GM12878 (cell line): ENCODE measurements at regions not wholly inside any gene's neighbourhood (a gene's known extent, or its start where the extent isn't known, plus 50 kb on each side); places are given as distances from the start of the nearest gene placed in this dataset.

Experiments used
- ATAC-seq: fragments of 200-7000 bp; cut with Tn5 transposase; 3 replicates; pipeline ENCODE4 v1.9.1; 2020; ENCODE audit warnings: mild to moderate bottlenecking, moderate library complexity
- BruUV-seq: library from RNA; stranded (reverse); fragments of 400-500 nt; replicated peaks from 2 replicates; lab custom pipeline; 2021; lab: Mats Ljungman, UMichigan
- CTCF ChIA-PET: fragments of 300-600 bp; sonication (Branson Sonifier 250); formaldehyde crosslinking; extraction: SDS; loops from one replicate; lab custom pipeline; 2021; ENCODE audit warnings: inconsistent platforms; lab: Yijun Ruan, JAX
- POLR2A ChIA-PET: fragments of 350-600 bp; formaldehyde crosslinking; extraction: SDS; loops from one replicate; lab custom pipeline; 2021; ENCODE audit warnings: inconsistent platforms; lab: Charles Lee
- RAD21 ChIA-PET: fragments of 300-600 bp; sonication (Branson Sonifier 250); formaldehyde crosslinking; loops from one replicate; lab custom pipeline; 2023; ENCODE audit warnings: antibody characterized with exemption; ENCODE audit not compliant: unreplicated experiment; lab: Charles Lee
- SMC1A ChIA-PET: fragments of 300-600 bp; sonication (Branson Sonifier 250); formaldehyde crosslinking; loops from one replicate; lab custom pipeline; 2023; ENCODE audit not compliant: unreplicated experiment, uncharacterized antibody; lab: Charles Lee
- DNase-seq: peaks from one replicate; pipeline ENCODE4 v3.0.0-alpha.2; 2011; ENCODE audit warnings: low read depth, low spot score
- FAIRE-seq: peaks from 3 replicates; lab custom pipeline; 2011; peaks lifted over from hg19 to GRCh38; lab: Jason Lieb, UNC
- H2AFZ ChIP-seq: 2 replicates; pipeline ENCODE4 v1.6.0; 2011; ENCODE audit warnings: low read depth, low read length, control low read depth; ENCODE audit not compliant: control insufficient read depth
- H3K27ac ChIP-seq: 2 replicates; pipeline ENCODE4 v1.5.1; 2011; ENCODE audit warnings: control low read depth; ENCODE audit not compliant: control insufficient read depth, insufficient read depth
- H3K27me3 ChIP-seq, 2 experiments: replicated peaks in 1 of 2; 2 replicates each; pipeline versions ENCODE4 v1.6.0 to v1.6.1; 2011; ENCODE audit warnings: low read length in 1 of 2; ENCODE audit not compliant: control insufficient read depth in 2 of 2, insufficient read depth in 2 of 2
- H3K36me3 ChIP-seq, 2 experiments: 2 replicates each; pipeline ENCODE4 v1.5.1; 2011; ENCODE audit warnings: low read length in 1 of 2; ENCODE audit not compliant: control insufficient read depth in 2 of 2, insufficient read depth in 2 of 2
- H3K4me1 ChIP-seq: 2 replicates; pipeline ENCODE4 v1.6.1; 2011; ENCODE audit warnings: mild to moderate bottlenecking, low read length, moderate library complexity, mixed read lengths; ENCODE audit not compliant: control insufficient read depth, insufficient read depth
- H3K4me2 ChIP-seq: 2 replicates; pipeline ENCODE4 v1.6.0; 2011; ENCODE audit warnings: control low read depth; ENCODE audit not compliant: control insufficient read depth, insufficient read depth
- H3K4me3 ChIP-seq: fragments of 200-600 bp; sonication (generic); 2 replicates; pipeline ENCODE4 v1.5.1; 2016
- H3K79me2 ChIP-seq: 2 replicates; pipeline ENCODE4 v1.6.0; 2011; ENCODE audit warnings: low read length; ENCODE audit not compliant: control insufficient read depth, insufficient read depth
- H3K9ac ChIP-seq: 2 replicates; pipeline ENCODE4 v1.8.0; 2011; ENCODE audit warnings: low read length, control low read depth, mixed read lengths; ENCODE audit not compliant: control insufficient read depth, insufficient read depth
- H3K9me3 ChIP-seq: replicated peaks from 3 replicates; pipeline ENCODE4 v1.5.1; 2011; ENCODE audit warnings: mild to moderate bottlenecking, low read length; ENCODE audit not compliant: control insufficient read depth, insufficient read depth
- H4K20me1 ChIP-seq: 2 replicates; pipeline ENCODE4 v1.6.0; 2011; ENCODE audit not compliant: control insufficient read depth, insufficient read depth
- ATF7 ChIP-seq: fragments of 450-650 bp; IDR thresholded peaks from 2 replicates; pipeline ENCODE4 v1.6.1; 2016; ENCODE audit warnings: low read depth, mild to moderate bottlenecking
- BACH1 ChIP-seq: fragments of 450-650 bp; IDR thresholded peaks from 2 replicates; pipeline ENCODE4 v1.6.1; 2017; ENCODE audit warnings: mild to moderate bottlenecking, borderline replicate concordance
- BMI1 ChIP-seq: fragments of 450-650 bp; IDR thresholded peaks from 2 replicates; pipeline ENCODE4 v1.6.1; 2016; ENCODE audit warnings: mild to moderate bottlenecking, moderate library complexity, borderline replicate concordance
- CHD1 ChIP-seq: IDR thresholded peaks from 2 replicates; pipeline ENCODE4 v1.6.1; 2012; ENCODE audit warnings: low read depth, low read length, improper control_type of control experiment
- EED ChIP-seq: sonication (generic); IDR thresholded peaks from 2 replicates; pipeline ENCODE4 v1.6.1; 2016; ENCODE audit warnings: antibody characterized with exemption, low read depth
- ETV6 ChIP-seq, 2 experiments: fragments of 450-650 bp in 1 of 2; IDR thresholded peaks in 1 of 2; conservative IDR thresholded peaks in 1 of 2; 2 replicates each; pipeline ENCODE4 v1.6.1; 2014; ENCODE audit warnings: antibody characterized with exemption in 1 of 2, borderline replicate concordance in 1 of 2, low read depth in 1 of 2, mild to moderate bottlenecking in 1 of 2, moderate library complexity in 1 of 2
- GABPA ChIP-seq: IDR thresholded peaks from 2 replicates; pipeline ENCODE4 v1.6.1; 2014; ENCODE audit warnings: antibody characterized with exemption, low read depth, mild to moderate bottlenecking, inconsistent platforms
- MXI1 ChIP-seq: fragments of 150-350 bp; IDR thresholded peaks from 2 replicates; pipeline ENCODE4 v1.6.1; 2011; ENCODE audit warnings: low read depth, mild to moderate bottlenecking, inconsistent platforms, low read length, improper control_type of control experiment
- POU2F2 ChIP-seq: IDR thresholded peaks from 3 replicates; pipeline ENCODE4 v1.6.1; 2011; ENCODE audit warnings: low read depth, mild to moderate bottlenecking, low read length, borderline replicate concordance
- RELA ChIP-seq: fragments of 450-650 bp; IDR thresholded peaks from 2 replicates; pipeline ENCODE4 v1.8.0; 2014; ENCODE audit warnings: borderline replicate concordance; ENCODE audit not compliant: partially characterized antibody
- SMC3 ChIP-seq: IDR thresholded peaks from 2 replicates; pipeline ENCODE4 v1.6.1; 2011; ENCODE audit warnings: low read length, improper control_type of control experiment, borderline replicate concordance
- SRF ChIP-seq, 2 experiments: IDR thresholded peaks; 2 replicates each; pipeline ENCODE4 v1.6.1; 2011; ENCODE audit warnings: low read depth in 2 of 2, low read length in 2 of 2, mild to moderate bottlenecking in 1 of 2, moderate library complexity in 1 of 2
- ZNF217 ChIP-seq: fragments of 450-650 bp; IDR thresholded peaks from 2 replicates; pipeline ENCODE4 v1.6.1; 2017; ENCODE audit warnings: antibody characterized with exemption, mild to moderate bottlenecking
- ZZZ3 ChIP-seq: IDR thresholded peaks from 2 replicates; pipeline ENCODE4 v1.6.1; 2011; ENCODE audit warnings: low read depth; ENCODE audit not compliant: control insufficient read depth, insufficient read length
- WGBS: methylation state at CpG from one replicate; pipeline ENCODE4 v1.1.6; 2016; ENCODE audit warnings: low lambda C conversion rate; ENCODE audit not compliant: insufficient replicate concordance, insufficient coverage; ENCODE audit errors: missing lambda C conversion rate; 5-methylcytosine and 5-hydroxymethylcytosine counted together
- in situ Hi-C: fragments of 300-500 bp; cut with MboI; formaldehyde crosslinking; loops from 9 replicates; pipeline ENCODE4 v1.14.3; 2018; ENCODE audit warnings: mixed read lengths
- intact Hi-C: fragments of 100-400 bp; cut with micrococcal nuclease; formaldehyde crosslinking; loops from one replicate; pipeline ENCODE4 v1.14.2; 2022; ENCODE audit not compliant: unreplicated experiment
- TF ChIP-seq, protein P1 (sequence below): IDR thresholded peaks from 2 replicates; pipeline ENCODE4 v1.6.1; 2012; ENCODE audit warnings: low read depth, low read length, improper control_type of control experiment
- TF ChIP-seq, protein P2 (sequence below): fragments of 450-650 bp; IDR thresholded peaks from 2 replicates; pipeline ENCODE4 v1.6.1; 2017; ENCODE audit warnings: borderline replicate concordance
- TF ChIP-seq, protein P3 (sequence below): fragments of 450-650 bp; formaldehyde crosslinking; IDR thresholded peaks from 2 replicates; pipeline ENCODE4 v1.4.0; 2020; ENCODE audit warnings: mild to moderate bottlenecking, moderate library complexity

DNA sequence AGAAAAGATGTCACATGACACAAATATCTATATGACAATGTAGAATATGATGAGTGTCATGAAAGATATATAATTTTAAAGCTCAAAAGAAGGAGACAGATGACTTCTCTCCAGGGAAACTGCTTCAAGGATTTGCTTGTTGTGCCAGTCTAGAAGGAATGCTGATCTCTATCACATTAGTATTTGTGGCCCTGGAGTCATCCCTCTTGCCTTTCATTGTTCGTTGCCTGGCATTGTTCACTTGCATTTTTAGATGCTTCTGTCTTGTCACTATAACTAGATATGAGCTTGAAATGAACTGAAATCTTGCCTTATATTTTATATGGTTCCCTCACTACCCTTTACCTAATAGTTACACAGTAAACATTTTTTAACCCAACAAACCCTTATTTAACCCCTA, 207.5 kb downstream of the ZNF608 start (continued):
- TF ChIP-seq, protein P1, sequence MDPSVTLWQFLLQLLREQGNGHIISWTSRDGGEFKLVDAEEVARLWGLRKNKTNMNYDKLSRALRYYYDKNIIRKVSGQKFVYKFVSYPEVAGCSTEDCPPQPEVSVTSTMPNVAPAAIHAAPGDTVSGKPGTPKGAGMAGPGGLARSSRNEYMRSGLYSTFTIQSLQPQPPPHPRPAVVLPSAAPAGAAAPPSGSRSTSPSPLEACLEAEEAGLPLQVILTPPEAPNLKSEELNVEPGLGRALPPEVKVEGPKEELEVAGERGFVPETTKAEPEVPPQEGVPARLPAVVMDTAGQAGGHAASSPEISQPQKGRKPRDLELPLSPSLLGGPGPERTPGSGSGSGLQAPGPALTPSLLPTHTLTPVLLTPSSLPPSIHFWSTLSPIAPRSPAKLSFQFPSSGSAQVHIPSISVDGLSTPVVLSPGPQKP = no peak
- TF ChIP-seq MXI1 (no peak), BMI1 (no peak), SRF (IDR thresholded peaks at IDR 0.05; ENCODE audit: low read depth in 2 of 2, low read length in 2 of 2) (no peak), EED (no peak), SMC3 (no peak), ZNF217 (no peak)
- TF ChIP-seq, protein P2, sequence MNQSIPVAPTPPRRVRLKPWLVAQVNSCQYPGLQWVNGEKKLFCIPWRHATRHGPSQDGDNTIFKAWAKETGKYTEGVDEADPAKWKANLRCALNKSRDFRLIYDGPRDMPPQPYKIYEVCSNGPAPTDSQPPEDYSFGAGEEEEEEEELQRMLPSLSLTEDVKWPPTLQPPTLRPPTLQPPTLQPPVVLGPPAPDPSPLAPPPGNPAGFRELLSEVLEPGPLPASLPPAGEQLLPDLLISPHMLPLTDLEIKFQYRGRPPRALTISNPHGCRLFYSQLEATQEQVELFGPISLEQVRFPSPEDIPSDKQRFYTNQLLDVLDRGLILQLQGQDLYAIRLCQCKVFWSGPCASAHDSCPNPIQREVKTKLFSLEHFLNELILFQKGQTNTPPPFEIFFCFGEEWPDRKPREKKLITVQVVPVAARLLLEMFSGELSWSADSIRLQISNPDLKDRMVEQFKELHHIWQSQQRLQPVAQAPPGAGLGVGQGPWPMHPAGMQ = no peak
- TF ChIP-seq, all 136 proteins: peak for 0

DNA sequence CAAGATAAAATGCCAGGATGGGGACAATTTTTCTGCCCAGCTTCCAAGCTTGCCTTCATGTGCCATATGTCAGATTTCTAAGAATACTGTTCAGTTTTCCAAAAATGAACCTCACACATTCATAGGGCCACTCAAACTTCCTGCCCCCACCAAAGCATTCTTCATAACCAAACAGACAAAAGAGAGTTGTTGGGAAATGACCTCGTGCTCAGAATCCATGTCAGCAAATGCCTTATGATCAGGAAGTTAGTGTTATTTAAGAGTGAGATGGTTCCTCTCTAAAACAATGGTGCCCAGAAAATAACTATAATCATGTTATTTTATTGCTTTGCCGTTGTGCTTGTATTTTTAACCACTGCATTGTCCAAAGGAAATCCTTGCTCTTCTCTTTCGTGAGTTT, 208.2 kb downstream of the ZNF608 start:
- SMC1A ChIA-PET = interaction anchor here (1.6 kb wide), 1 partner anchor 11 kb away, joined by 5 read pairs; no protein-coding TSS in a partner anchor
- intact Hi-C loops (no loop called here), in situ Hi-C loops (no loop called here)
- H3K4me2 ChIP-seq = no peak overlapping the region
- H3K36me3 ChIP-seq = no peaks in the 10 kb centered on the region
- 0 out of 4 replicates have a peak, but pooled peaks cover 0 to 1% of the 10 kb centered on the region in 2 experiments for H3K27me3 ChIP-seq
- no TSS peak for BruUV-seq
- no peaks in the 10 kb centered on the region for H3K4me1 ChIP-seq
- no peak for DNase-seq
- no peak overlapping the region for H2AFZ ChIP-seq
- ATAC-seq = no peak
- WGBS = 9% methylated on average over 3 of the region's 3 CpGs
- H3K9me3 ChIP-seq = no peaks in the 10 kb centered on the region; the same call in 2 of the 3 replicates
- RAD21 ChIA-PET = no interaction called here
- no peak overlapping the region for H3K27ac ChIP-seq
- H4K20me1 ChIP-seq = no peaks in the 10 kb centered on the region
- no peak overlapping the region for H3K4me3 ChIP-seq
- no peaks in the 10 kb centered on the region for H3K79me2 ChIP-seq
- POLR2A ChIA-PET = no interaction called here
- FAIRE-seq = no peak
- CTCF ChIA-PET = no interaction called here
- no peak overlapping the region for H3K9ac ChIP-seq
- TF ChIP-seq, protein P3, sequence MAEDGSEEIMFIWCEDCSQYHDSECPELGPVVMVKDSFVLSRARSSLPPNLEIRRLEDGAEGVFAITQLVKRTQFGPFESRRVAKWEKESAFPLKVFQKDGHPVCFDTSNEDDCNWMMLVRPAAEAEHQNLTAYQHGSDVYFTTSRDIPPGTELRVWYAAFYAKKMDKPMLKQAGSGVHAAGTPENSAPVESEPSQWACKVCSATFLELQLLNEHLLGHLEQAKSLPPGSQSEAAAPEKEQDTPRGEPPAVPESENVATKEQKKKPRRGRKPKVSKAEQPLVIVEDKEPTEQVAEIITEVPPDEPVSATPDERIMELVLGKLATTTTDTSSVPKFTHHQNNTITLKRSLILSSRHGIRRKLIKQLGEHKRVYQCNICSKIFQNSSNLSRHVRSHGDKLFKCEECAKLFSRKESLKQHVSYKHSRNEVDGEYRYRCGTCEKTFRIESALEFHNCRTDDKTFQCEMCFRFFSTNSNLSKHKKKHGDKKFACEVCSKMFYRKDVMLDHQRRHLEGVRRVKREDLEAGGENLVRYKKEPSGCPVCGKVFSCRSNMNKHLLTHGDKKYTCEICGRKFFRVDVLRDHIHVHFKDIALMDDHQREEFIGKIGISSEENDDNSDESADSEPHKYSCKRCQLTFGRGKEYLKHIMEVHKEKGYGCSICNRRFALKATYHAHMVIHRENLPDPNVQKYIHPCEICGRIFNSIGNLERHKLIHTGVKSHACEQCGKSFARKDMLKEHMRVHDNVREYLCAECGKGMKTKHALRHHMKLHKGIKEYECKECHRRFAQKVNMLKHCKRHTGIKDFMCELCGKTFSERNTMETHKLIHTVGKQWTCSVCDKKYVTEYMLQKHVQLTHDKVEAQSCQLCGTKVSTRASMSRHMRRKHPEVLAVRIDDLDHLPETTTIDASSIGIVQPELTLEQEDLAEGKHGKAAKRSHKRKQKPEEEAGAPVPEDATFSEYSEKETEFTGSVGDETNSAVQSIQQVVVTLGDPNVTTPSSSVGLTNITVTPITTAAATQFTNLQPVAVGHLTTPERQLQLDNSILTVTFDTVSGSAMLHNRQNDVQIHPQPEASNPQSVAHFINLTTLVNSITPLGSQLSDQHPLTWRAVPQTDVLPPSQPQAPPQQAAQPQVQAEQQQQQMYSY = no peak
- TF ChIP-seq ZZZ3 (no peak), BACH1 (no peak), ETV6 (conservative IDR thresholded peaks at IDR 0.05 in 1 of 2, IDR thresholded peaks at IDR 0.05 in 1 of 2; ENCODE audit: borderline replicate concordance in 1 of 2, low read depth in 1 of 2) (no peak), GABPA (no peak), ATF7 (no peak), RELA (no peak), POU2F2 (no peak), CHD1 (no peak)
